Astrocyte (in vitro differentiated cells and primary cell): ENCODE measurements at regions not wholly inside any gene's neighbourhood (a gene's known extent, or its start where the extent isn't known, plus 50 kb on each side); places are given as distances from the start of the nearest gene placed in this dataset.

Source experiments
- DNase-seq: peaks from one replicate; pipeline ENCODE4 v3.0.0-alpha.2; 2010; ENCODE audit warnings: low read depth
- FAIRE-seq: peaks from 2 replicates; lab custom pipeline; 2011; peaks lifted over from hg19 to GRCh38; lab: Jason Lieb, UNC
- H2AFZ ChIP-seq: 2 replicates; pipeline ENCODE4 v1.6.0; 2012; ENCODE audit warnings: low read depth, low read length, inconsistent platforms
- H3K27ac ChIP-seq: 2 replicates; pipeline ENCODE4 v1.5.1; 2011; ENCODE audit warnings: low read depth, low read length, inconsistent platforms
- H3K27me3 ChIP-seq: 2 replicates; pipeline ENCODE4 v1.6.0; 2011; ENCODE audit warnings: low read length, inconsistent platforms; ENCODE audit not compliant: insufficient read depth
- H3K36me3 ChIP-seq: 2 replicates; pipeline ENCODE4 v1.5.1; 2011; ENCODE audit warnings: low read length, inconsistent platforms; ENCODE audit not compliant: insufficient read depth
- H3K4me1 ChIP-seq: 2 replicates; pipeline ENCODE4 v1.5.1; 2011; ENCODE audit warnings: low read length, inconsistent platforms; ENCODE audit not compliant: insufficient read depth
- H3K4me2 ChIP-seq: 2 replicates; pipeline ENCODE4 v1.6.0; 2012; ENCODE audit warnings: low read length, inconsistent platforms
- H3K4me3 ChIP-seq: 2 replicates; pipeline ENCODE4 v1.5.1; 2011; ENCODE audit warnings: low read depth, mild to moderate bottlenecking, low read length, inconsistent platforms; ENCODE audit not compliant: insufficient read depth
- H3K79me2 ChIP-seq: 2 replicates; pipeline ENCODE4 v1.6.0; 2012; ENCODE audit warnings: mild to moderate bottlenecking, low read length, inconsistent platforms; ENCODE audit not compliant: insufficient read depth
- H3K9ac ChIP-seq: 2 replicates; pipeline ENCODE4 v1.6.0; 2012; ENCODE audit warnings: mild to moderate bottlenecking, low read length, inconsistent platforms
- H3K9me3 ChIP-seq: 2 replicates; pipeline ENCODE4 v1.5.1; 2012; ENCODE audit warnings: low read depth, mild to moderate bottlenecking, low read length, inconsistent platforms; ENCODE audit not compliant: insufficient read depth
- H4K20me1 ChIP-seq: 2 replicates; pipeline ENCODE4 v1.6.0; 2012; ENCODE audit warnings: low read length, inconsistent platforms; ENCODE audit not compliant: insufficient read depth
- H3K27ac Mint-ChIP-seq: one replicate; pipeline ENCODE4 v1.8.0; 2021; ENCODE audit warnings: mild to moderate bottlenecking, mixed read lengths; ENCODE audit not compliant: unreplicated experiment
- H3K27me3 Mint-ChIP-seq: one replicate; pipeline ENCODE4 v1.8.0; 2021; ENCODE audit warnings: low read depth, mixed read lengths; ENCODE audit not compliant: unreplicated experiment
- H3K36me3 Mint-ChIP-seq: one replicate; pipeline ENCODE4 v1.8.0; 2021; ENCODE audit warnings: low read depth, mixed read lengths; ENCODE audit not compliant: unreplicated experiment
- H3K4me1 Mint-ChIP-seq: one replicate; pipeline ENCODE4 v1.8.0; 2021; ENCODE audit warnings: low read depth, mixed read lengths; ENCODE audit not compliant: unreplicated experiment
- H3K4me3 Mint-ChIP-seq: one replicate; pipeline ENCODE4 v1.8.0; 2021; ENCODE audit warnings: mild to moderate bottlenecking, moderate library complexity, mixed read lengths; ENCODE audit not compliant: unreplicated experiment
- H3K9me3 Mint-ChIP-seq: one replicate; pipeline ENCODE4 v1.8.0; 2021; ENCODE audit warnings: mild to moderate bottlenecking, mixed read lengths; ENCODE audit not compliant: unreplicated experiment
- EZH2 ChIP-seq: IDR thresholded peaks from 2 replicates; pipeline ENCODE4 v1.6.1; 2012; ENCODE audit warnings: mild to moderate bottlenecking, low read length, inconsistent platforms; ENCODE audit not compliant: insufficient read depth
- TF ChIP-seq, protein P1 (sequence below): IDR thresholded peaks from 2 replicates; pipeline ENCODE4 v1.5.1; 2011; ENCODE audit warnings: low read depth, mild to moderate bottlenecking, inconsistent platforms, low read length, moderate library complexity; ENCODE audit not compliant: insufficient read depth

DNA sequence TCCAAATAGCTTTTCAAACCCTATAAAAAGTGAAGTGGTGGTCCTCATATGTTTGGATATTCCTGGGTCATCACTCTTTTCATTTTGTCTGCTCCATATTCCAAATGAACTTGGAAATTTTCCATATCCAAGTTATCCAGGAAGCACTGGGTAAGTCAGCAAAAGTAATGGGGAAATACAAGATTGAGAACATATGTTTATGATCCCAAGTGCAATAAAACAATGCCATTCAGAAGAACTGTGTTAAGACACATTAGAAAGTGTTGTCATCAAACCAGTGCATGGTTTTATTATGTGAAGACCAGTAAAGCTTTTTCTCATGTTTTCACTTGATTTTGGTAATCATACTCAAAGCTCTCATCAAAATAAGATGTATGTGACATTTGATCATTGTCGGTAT lies 363.4 kb downstream of the RPRM start:
- Mint-ChIP-seq H3K4me3 (no peak overlapping the region), H3K36me3 (no peaks in the 10 kb centered on the region)

DNA sequence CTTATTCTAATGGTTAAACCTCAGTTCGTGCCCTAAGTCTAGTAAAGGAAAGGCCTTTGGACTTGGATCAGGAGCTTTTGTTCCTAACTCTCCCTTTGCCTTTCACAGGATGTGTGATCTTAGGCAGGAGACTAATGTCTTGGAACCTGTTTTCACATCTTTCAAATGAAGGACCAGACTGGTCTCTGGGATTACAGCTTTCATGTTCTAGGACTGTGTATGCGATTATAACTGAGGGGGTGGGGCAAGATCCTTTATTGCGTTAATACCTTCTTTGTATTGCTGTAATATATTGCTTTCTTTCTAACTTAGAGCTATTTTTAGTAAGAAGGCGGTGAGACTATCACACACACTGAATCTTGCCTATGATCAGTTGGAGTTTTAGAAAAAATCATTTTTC lies 368.1 kb downstream of the RPRM start:
- FAIRE-seq = no peak
- no peaks in the 10 kb centered on the region for H3K36me3 Mint-ChIP-seq

More for the DNA sequence above, 363.4 kb downstream of the RPRM start:
- no peak overlapping the region for H3K4me2 ChIP-seq
- H3K36me3 ChIP-seq = no peaks in the 10 kb centered on the region
- H3K4me1 Mint-ChIP-seq = no peaks in the 10 kb centered on the region
- peaks cover 4% of the 10 kb centered on the region for H3K27me3 Mint-ChIP-seq
- H3K4me3 ChIP-seq = no peak overlapping the region
- no peaks in the 10 kb centered on the region for H3K9me3 Mint-ChIP-seq
- no peak for DNase-seq
- H3K9me3 ChIP-seq = no peaks in the 10 kb centered on the region
- TF ChIP-seq, protein P1, sequence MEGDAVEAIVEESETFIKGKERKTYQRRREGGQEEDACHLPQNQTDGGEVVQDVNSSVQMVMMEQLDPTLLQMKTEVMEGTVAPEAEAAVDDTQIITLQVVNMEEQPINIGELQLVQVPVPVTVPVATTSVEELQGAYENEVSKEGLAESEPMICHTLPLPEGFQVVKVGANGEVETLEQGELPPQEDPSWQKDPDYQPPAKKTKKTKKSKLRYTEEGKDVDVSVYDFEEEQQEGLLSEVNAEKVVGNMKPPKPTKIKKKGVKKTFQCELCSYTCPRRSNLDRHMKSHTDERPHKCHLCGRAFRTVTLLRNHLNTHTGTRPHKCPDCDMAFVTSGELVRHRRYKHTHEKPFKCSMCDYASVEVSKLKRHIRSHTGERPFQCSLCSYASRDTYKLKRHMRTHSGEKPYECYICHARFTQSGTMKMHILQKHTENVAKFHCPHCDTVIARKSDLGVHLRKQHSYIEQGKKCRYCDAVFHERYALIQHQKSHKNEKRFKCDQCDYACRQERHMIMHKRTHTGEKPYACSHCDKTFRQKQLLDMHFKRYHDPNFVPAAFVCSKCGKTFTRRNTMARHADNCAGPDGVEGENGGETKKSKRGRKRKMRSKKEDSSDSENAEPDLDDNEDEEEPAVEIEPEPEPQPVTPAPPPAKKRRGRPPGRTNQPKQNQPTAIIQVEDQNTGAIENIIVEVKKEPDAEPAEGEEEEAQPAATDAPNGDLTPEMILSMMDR = no peak
- TF ChIP-seq EZH2 = no peak
- H3K79me2 ChIP-seq = no peaks in the 10 kb centered on the region
- H3K27me3 ChIP-seq = no peaks in the 10 kb centered on the region
- FAIRE-seq = no peak
- H4K20me1 ChIP-seq = no peaks in the 10 kb centered on the region
- no peak overlapping the region for H2AFZ ChIP-seq
- no peak overlapping the region for H3K27ac Mint-ChIP-seq
- H3K27ac ChIP-seq = no peak overlapping the region
- no peak overlapping the region for H3K9ac ChIP-seq
- no peaks in the 10 kb centered on the region for H3K4me1 ChIP-seq

DNA sequence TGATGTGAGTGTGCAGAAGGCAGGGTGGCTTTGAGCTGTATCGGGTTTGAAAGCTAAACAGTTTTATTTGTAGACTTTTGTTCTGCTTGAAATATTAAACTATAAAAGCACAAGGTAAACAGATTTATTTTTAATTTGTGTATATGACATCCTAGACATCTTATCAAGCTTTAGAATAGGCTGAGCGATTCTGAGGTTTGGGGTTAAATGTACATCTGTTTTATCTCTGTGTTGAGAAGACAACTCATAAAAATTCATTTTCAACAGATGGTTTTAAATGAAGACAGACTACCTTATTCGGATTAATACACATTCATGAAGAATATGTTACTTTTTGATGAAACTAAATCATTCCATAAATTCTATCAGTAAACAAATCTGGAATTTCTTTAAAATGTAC lies 368.8 kb downstream of the RPRM start:
- H3K9me3 ChIP-seq = no peaks in the 10 kb centered on the region
- no peaks in the 10 kb centered on the region for H3K9me3 Mint-ChIP-seq
- H4K20me1 ChIP-seq = no peaks in the 10 kb centered on the region
- no peak overlapping the region for H3K9ac ChIP-seq
- no peak overlapping the region for H3K27ac Mint-ChIP-seq
- no peaks in the 10 kb centered on the region for H3K79me2 ChIP-seq
- no peaks in the 10 kb centered on the region for H3K27me3 ChIP-seq
- no peaks in the 10 kb centered on the region for H3K36me3 Mint-ChIP-seq
- H3K27me3 Mint-ChIP-seq = peaks cover 4% of the 10 kb centered on the region
- no peak overlapping the region for H3K4me3 ChIP-seq
- H2AFZ ChIP-seq = no peak overlapping the region
- H3K4me1 Mint-ChIP-seq = peaks cover 1% of the 10 kb centered on the region
- H3K4me1 ChIP-seq = no peaks in the 10 kb centered on the region
- H3K36me3 ChIP-seq = no peaks in the 10 kb centered on the region
- DNase-seq = no peak
- no peak overlapping the region for H3K4me3 Mint-ChIP-seq
- no peak for FAIRE-seq
- no peak overlapping the region for H3K27ac ChIP-seq
- H3K4me2 ChIP-seq = no peak overlapping the region
- TF ChIP-seq, protein P1 = no peak
- no peak for TF ChIP-seq EZH2

More for the DNA sequence above, 368.1 kb downstream of the RPRM start:
- no peak for TF ChIP-seq EZH2
- TF ChIP-seq, protein P1 = no peak
- Histone ChIP-seq H3K27me3 (no peaks in the 10 kb centered on the region), H3K27ac (no peak overlapping the region), H3K79me2 (no peaks in the 10 kb centered on the region), H3K4me2 (no peak overlapping the region), H4K20me1 (no peaks in the 10 kb centered on the region), H2AFZ (no peak overlapping the region), H3K9me3 (no peaks in the 10 kb centered on the region), H3K4me1 (no peaks in the 10 kb centered on the region), H3K9ac (no peak overlapping the region), H3K4me3 (no peak overlapping the region), H3K36me3 (no peaks in the 10 kb centered on the region)
- DNase-seq = no peak
- no peak overlapping the region for H3K4me3 Mint-ChIP-seq
- H3K27ac Mint-ChIP-seq = no peak overlapping the region
- H3K27me3 Mint-ChIP-seq = peaks cover 4% of the 10 kb centered on the region
- peaks cover 1% of the 10 kb centered on the region for H3K4me1 Mint-ChIP-seq
- no peaks in the 10 kb centered on the region for H3K9me3 Mint-ChIP-seq
